ENCODE measurements at regions not wholly inside any gene's neighbourhood (a gene's known extent, or its start where the extent isn't known, plus 50 kb on each side); places are given as distances from the start of the nearest gene placed in this dataset.

DNA sequence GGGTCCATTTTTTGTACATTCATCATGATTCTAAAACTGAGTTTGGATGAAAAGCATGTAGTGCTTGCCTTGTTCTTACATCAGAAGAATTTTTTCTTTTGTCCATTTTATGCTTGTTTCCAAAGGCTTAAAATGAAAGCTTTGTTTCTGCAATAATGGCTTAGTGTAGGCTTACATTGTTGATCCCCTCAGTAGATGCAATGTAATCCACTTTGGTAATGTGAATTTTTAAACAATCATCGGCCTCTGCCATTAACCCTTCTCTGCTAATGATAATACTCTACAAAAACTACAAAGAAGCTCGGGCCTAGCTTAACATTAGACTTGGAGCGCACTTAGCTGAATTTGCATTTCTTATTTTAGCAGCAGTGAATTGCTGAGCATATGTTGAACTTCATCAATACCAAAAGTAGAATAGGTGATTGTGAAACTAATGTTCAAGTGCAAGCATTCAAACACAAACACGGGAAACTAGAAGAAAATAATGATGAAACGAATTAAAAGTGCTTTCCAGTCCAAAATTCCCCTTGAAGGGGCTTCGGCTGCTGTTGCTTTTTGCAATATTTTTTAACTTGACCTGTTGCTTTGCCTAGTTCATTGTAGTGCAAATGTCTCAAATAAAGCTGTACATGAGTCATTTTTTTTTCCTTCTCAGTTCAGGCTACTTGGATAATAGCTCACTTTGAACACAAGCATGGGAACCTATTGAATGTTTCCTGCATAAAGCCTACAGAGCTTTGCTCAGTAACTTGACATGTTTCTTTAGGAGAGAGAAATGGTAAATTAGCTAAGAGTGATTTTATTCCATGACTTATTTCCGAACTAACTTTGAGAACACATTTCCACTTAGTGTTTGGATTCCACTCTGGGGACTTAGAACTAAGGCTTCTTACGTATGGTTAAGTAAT is 66.5 kb downstream of the SLIT2 start:
- no peak overlapping the region for H3K4me3 ChIP-seq
- H3K36me3 ChIP-seq: no peaks in the 10 kb centered on the region
- peaks cover 68% of the 10 kb centered on the region for H3K4me1 ChIP-seq (ENCODE audit: low read depth)
- no peaks in the 10 kb centered on the region for H3K9me3 ChIP-seq (ENCODE audit: low read depth)
- no peaks in the 10 kb centered on the region for H3K27me3 ChIP-seq
- TF ChIP-seq, protein P1, sequence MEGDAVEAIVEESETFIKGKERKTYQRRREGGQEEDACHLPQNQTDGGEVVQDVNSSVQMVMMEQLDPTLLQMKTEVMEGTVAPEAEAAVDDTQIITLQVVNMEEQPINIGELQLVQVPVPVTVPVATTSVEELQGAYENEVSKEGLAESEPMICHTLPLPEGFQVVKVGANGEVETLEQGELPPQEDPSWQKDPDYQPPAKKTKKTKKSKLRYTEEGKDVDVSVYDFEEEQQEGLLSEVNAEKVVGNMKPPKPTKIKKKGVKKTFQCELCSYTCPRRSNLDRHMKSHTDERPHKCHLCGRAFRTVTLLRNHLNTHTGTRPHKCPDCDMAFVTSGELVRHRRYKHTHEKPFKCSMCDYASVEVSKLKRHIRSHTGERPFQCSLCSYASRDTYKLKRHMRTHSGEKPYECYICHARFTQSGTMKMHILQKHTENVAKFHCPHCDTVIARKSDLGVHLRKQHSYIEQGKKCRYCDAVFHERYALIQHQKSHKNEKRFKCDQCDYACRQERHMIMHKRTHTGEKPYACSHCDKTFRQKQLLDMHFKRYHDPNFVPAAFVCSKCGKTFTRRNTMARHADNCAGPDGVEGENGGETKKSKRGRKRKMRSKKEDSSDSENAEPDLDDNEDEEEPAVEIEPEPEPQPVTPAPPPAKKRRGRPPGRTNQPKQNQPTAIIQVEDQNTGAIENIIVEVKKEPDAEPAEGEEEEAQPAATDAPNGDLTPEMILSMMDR (IDR thresholded peaks at IDR 0.05; ENCODE audit: low read depth, low read length): no peak
- no peak for DNase-seq (ENCODE audit: low read depth in 1 of 2, low spot score in 1 of 2)
- peak overlapping the region; percentile 93 for H3K27ac ChIP-seq

DNA sequence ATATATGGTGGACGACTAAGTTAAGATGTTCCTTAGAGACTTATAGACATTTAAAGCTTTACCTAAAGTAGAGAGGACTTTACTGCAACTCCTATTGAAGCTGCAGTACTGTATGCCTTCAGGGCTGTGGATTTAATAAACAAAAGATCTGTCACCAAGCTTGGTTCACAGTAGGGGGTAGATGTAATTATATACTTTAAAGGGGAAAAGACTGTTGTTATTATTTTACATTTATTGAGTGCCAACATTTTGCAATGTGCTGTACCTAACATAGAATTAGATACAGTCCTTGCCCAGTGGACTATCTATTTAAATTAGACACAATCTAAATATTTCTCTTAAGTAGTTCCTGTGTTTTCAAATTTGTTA is 67.2 kb downstream of the SLIT2 start:
- Histone ChIP-seq H3K27ac (peak overlapping the region; percentile 93), H3K4me3 (no peak overlapping the region), H3K36me3 (no peaks in the 10 kb centered on the region), H3K27me3 (no peaks in the 10 kb centered on the region), H3K9me3 (ENCODE audit: low read depth) (no peaks in the 10 kb centered on the region), H3K4me1 (ENCODE audit: low read depth) (peaks cover 75% of the 10 kb centered on the region)
- no peak for DNase-seq (ENCODE audit: low read depth in 1 of 2, low spot score in 1 of 2)
- TF ChIP-seq, protein P1 (IDR thresholded peaks at IDR 0.05; ENCODE audit: low read depth, low read length): no peak

DNA sequence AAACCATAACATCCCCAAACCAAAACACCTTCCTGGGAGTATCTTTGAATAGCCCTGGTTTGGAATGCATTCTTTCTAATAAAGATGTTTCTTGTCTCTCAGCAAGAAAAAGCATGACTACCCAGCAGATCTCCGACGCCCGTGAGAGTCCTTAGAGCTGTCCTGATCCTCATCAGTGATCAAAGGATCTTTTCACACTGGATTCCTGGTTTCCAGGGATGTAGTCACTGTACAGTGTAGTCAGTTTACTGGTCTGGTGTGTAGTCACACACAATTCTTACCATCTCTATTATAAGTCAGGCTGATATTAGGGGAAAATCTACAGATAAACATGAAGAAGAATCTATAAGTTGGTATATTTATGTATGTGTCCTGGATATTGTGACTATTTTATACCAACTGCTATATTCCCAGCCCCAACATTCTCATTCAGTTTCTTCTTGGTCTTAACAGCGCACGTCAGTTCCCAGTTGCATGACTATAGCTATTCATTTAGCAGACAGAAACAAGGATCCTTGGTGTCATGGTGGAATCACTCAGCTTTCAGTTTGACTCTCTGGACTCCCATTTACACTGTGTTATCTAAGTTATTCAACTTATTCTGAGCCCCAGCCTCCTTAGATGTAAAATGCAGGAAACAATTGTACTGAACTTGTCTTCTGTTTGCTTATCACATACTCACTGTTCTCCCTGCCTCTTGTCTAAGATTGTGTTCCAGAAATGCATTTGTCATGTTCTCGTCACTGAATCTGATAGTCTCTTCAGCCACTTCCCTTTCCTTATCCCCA is 68.3 kb downstream of the SLIT2 start:
- H3K4me3 ChIP-seq: no peak overlapping the region
- peak overlapping the region; percentile 93 for H3K27ac ChIP-seq

DNA sequence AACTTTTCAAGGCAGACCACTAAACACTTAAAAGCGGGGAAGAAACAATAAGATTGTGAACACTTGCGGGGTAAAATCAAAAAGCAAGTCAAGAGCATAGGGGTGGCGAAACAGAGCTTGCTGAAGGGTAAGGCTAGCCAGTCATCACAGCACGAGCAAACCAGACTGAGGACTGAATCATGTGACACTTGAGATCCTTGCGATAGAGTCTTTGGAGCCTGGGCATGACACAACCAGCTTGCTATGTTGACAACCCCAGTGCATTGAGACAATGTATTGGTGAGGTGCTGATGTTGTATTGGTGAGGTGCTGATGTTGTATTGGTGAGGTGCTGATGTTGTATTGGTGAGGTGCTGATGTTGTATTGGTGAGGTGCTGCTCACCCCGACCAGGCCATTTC is 72.3 kb downstream of the SLIT2 start:
- no peaks in the 10 kb centered on the region for H3K27me3 ChIP-seq
- DNase-seq (ENCODE audit: low read depth in 1 of 2, low spot score in 1 of 2): peak in 1 of 2 donors; percentile 30

More for the DNA sequence above, 68.3 kb downstream of the SLIT2 start:
- peaks cover 77% of the 10 kb centered on the region for H3K4me1 ChIP-seq (ENCODE audit: low read depth)
- H3K9me3 ChIP-seq (ENCODE audit: low read depth): no peaks in the 10 kb centered on the region
- H3K36me3 ChIP-seq: no peaks in the 10 kb centered on the region
- H3K27me3 ChIP-seq: no peaks in the 10 kb centered on the region
- TF ChIP-seq, protein P1 (IDR thresholded peaks at IDR 0.05; ENCODE audit: low read depth, low read length): no peak
- peak; percentile 38 to 61 for DNase-seq (ENCODE audit: low read depth in 1 of 2, low spot score in 1 of 2)

DNA sequence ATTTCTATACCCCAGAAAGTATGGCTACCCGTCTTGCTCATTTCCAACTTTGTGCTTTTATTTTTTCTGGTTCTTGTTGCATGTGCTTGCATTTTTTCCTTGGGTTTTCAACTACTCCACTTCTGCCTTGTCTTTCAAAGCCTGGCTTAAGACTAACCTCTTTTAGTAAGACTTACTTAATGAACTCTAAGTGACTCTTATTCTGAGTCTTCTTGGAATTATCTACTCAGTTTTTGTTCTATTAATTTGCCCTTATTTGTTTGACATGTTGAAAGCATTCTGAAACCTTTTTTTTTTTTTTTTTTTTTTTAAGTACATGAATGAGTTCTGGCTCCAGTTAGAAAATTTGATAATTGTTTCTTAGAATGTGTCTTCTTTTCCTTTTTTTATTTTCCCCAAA is 74.8 kb downstream of the SLIT2 start:
- no peaks in the 10 kb centered on the region for H3K36me3 ChIP-seq

More for the DNA sequence above, 72.3 kb downstream of the SLIT2 start:
- H3K4me1 ChIP-seq (ENCODE audit: low read depth): peaks cover 62% of the 10 kb centered on the region
- TF ChIP-seq, protein P1 (IDR thresholded peaks at IDR 0.05; ENCODE audit: low read depth, low read length): no peak
- H3K9me3 ChIP-seq (ENCODE audit: low read depth): no peaks in the 10 kb centered on the region
- no peaks in the 10 kb centered on the region for H3K36me3 ChIP-seq
- H3K27ac ChIP-seq: peak overlapping the region; percentile 56
- no peak overlapping the region for H3K4me3 ChIP-seq

More for the DNA sequence above, 74.8 kb downstream of the SLIT2 start:
- no peak for DNase-seq (ENCODE audit: low read depth in 1 of 2, low spot score in 1 of 2)
- Histone ChIP-seq H3K9me3 (ENCODE audit: low read depth) (no peaks in the 10 kb centered on the region), H3K27ac (no peak overlapping the region), H3K4me3 (no peak overlapping the region), H3K27me3 (no peaks in the 10 kb centered on the region), H3K4me1 (ENCODE audit: low read depth) (peaks cover 37% of the 10 kb centered on the region)
- TF ChIP-seq, protein P1 (IDR thresholded peaks at IDR 0.05; ENCODE audit: low read depth, low read length): no peak
